RWPE2 (cell line): ENCODE measurements at regions not wholly inside any gene's neighbourhood (a gene's known extent, or its start where the extent isn't known, plus 50 kb on each side); places are given as distances from the start of the nearest gene placed in this dataset.
A peak's percentile ranks its signal among the peaks of the same experiment; 100 is the strongest.

ENCODE experiments used
- ATAC-seq: fragments of 200-7000 bp; cut with Tn5 transposase; 3 replicates; pipeline ENCODE4 v1.9.1; 2021; ENCODE audit warnings: low read depth
- DNase-seq: peaks from one replicate; pipeline ENCODE4 v3.0.0-alpha.2; 2020; ENCODE audit warnings: low spot score
- H3K27ac ChIP-seq: fragments of 450-650 bp; 2 replicates; pipeline ENCODE4 v1.5.1; 2017; ENCODE audit warnings: mild to moderate bottlenecking; ENCODE audit not compliant: poor library complexity, severe bottlenecking
- H3K27me3 ChIP-seq: fragments of 250-450 bp; sonication (Bioruptor Pico); 2 replicates; pipeline ENCODE4 v1.5.1; 2021; ENCODE audit warnings: mild to moderate bottlenecking, moderate library complexity; ENCODE audit not compliant: insufficient read depth, poor library complexity, severe bottlenecking
- H3K36me3 ChIP-seq: fragments of 250-450 bp; sonication (Bioruptor Pico); 2 replicates; pipeline ENCODE4 v1.5.1; 2020; ENCODE audit warnings: low read depth, mild to moderate bottlenecking, moderate library complexity
- H3K4me1 ChIP-seq: fragments of 250-450 bp; sonication (Bioruptor Pico); 2 replicates; pipeline ENCODE4 v1.5.1; 2021; ENCODE audit warnings: mild to moderate bottlenecking, moderate library complexity; ENCODE audit not compliant: insufficient read depth, poor library complexity, severe bottlenecking
- H3K4me3 ChIP-seq: fragments of 250-450 bp; sonication (Bioruptor Pico); 2 replicates; pipeline ENCODE4 v1.5.1; 2021; ENCODE audit warnings: mild to moderate bottlenecking, moderate library complexity; ENCODE audit not compliant: severe bottlenecking
- H3K9me3 ChIP-seq: fragments of 250-450 bp; sonication (Bioruptor Pico); 2 replicates; pipeline ENCODE4 v1.5.1; 2021; ENCODE audit warnings: mild to moderate bottlenecking, moderate library complexity; ENCODE audit not compliant: severe bottlenecking
- CTCF ChIP-seq: fragments of 450-650 bp; IDR thresholded peaks from one replicate; pipeline ENCODE4 v1.5.1; 2017; ENCODE audit warnings: mild to moderate bottlenecking, moderate library complexity; ENCODE audit not compliant: poor library complexity, severe bottlenecking

- Histone ChIP-seq H3K4me1 (peaks cover 48% of the 10 kb centered on the region), H3K36me3 (no peaks in the 10 kb centered on the region), H3K4me3 (no peak overlapping the region), H3K27me3 (no peaks in the 10 kb centered on the region), H3K9me3 (no peaks in the 10 kb centered on the region), H3K27ac (peak overlapping the region; percentile 81)
- ATAC-seq (no peak), DNase-seq (no peak)
- TF ChIP-seq CTCF, result no peak
These were observed 58.4 kb upstream of the RTN4 start for GRCh38 chr2:55108456-55109160.

GRCh38 chr2:55107436-55107835, 57.2 kb upstream of the RTN4 start:
- Histone ChIP-seq H3K36me3 (no peaks in the 10 kb centered on the region), H3K9me3 (no peaks in the 10 kb centered on the region), H3K4me3 (no peak overlapping the region), H3K4me1 (peaks cover 51% of the 10 kb centered on the region), H3K27ac (peak overlapping the region; percentile 81), H3K27me3 (no peaks in the 10 kb centered on the region)
- ATAC-seq (0 out of 3 replicates have a peak, but pooled peaks have one; percentile 21), DNase-seq (no peak)
- TF ChIP-seq CTCF, result no peak

GRCh38 chr2:55106148-55106547, 55.9 kb upstream of the RTN4 start:
- Histone ChIP-seq H3K27me3 (no peaks in the 10 kb centered on the region), H3K4me3 (no peak overlapping the region), H3K9me3 (no peaks in the 10 kb centered on the region), H3K36me3 (no peaks in the 10 kb centered on the region), H3K4me1 (peaks cover 53% of the 10 kb centered on the region), H3K27ac (peak overlapping the region; percentile 81)
- DNase-seq, result no peak
- ATAC-seq, result no peak
- TF ChIP-seq CTCF, result no peak

- H3K27me3 ChIP-seq, result no peaks in the 10 kb centered on the region
- no peak overlapping the region for H3K4me3 ChIP-seq
- ATAC-seq (no peak), DNase-seq (no peak)
- no peaks in the 10 kb centered on the region for H3K36me3 ChIP-seq
- no peak for TF ChIP-seq CTCF
- peaks cover 54% of the 10 kb centered on the region for H3K4me1 ChIP-seq
- H3K9me3 ChIP-seq, result no peaks in the 10 kb centered on the region
- no peak overlapping the region for H3K27ac ChIP-seq
These were observed 55.2 kb upstream of the RTN4 start for GRCh38 chr2:55105456-55105855.

GRCh38 chr2:55103046-55103445, 52.8 kb upstream of the RTN4 start:
- peak overlapping the region; percentile 84 for H3K27ac ChIP-seq
- no peak for DNase-seq
- no peak overlapping the region for H3K4me3 ChIP-seq
- H3K9me3 ChIP-seq, result no peaks in the 10 kb centered on the region
- no peak for ATAC-seq
- no peaks in the 10 kb centered on the region for H3K36me3 ChIP-seq
- H3K27me3 ChIP-seq, result no peaks in the 10 kb centered on the region
- no peak for TF ChIP-seq CTCF
- H3K4me1 ChIP-seq, result peaks cover 46% of the 10 kb centered on the region
